ENCODE measurements at regions not wholly inside any gene's neighbourhood (a gene's known extent, or its start where the extent isn't known, plus 50 kb on each side); places are given as distances from the start of the nearest gene placed in this dataset.

DNA sequence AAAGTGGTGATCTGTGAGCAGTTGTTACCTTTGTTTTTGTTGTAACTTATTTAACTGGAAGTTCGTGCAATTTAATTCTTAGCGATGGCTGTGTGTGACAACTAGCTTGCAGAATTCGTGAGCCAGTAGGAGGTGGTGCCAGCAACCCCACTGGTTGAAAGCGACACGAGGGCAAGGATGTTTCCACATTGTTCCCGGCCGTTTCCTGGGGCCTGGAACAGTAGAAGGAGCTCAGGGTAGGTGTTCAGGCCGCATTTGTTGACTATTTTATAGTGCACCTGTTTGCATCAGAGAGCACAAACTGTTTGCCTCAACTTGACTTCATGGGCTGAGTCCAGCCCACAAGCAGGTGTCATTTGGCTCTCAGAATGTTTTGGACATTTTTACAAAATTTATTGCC, 112.1 kb upstream of the PTPN1 start:
- Histone ChIP-seq H3K4me2 (ENCODE audit: insufficient read depth, low read length, poor library complexity, severe bottlenecking) (no peak overlapping the region), H3K27ac (replicated peaks; ENCODE audit: low read length) (no peak overlapping the region), H3K9ac (ENCODE audit: low read depth, low read length, poor library complexity) (no peak overlapping the region), H3K4me3 (ENCODE audit: low read length in 2 of 2) (no peak overlapping the region), H4K8ac (ENCODE audit: low read depth, low read length) (no peak overlapping the region), H3K9me3 (replicated peaks in 1 of 2; ENCODE audit: control insufficient read depth in 2 of 2, insufficient read depth in 1 of 2, low read depth in 1 of 2, low read length in 2 of 2) (no peaks in the 10 kb centered on the region), H2BK5ac (ENCODE audit: low read length) (no peak overlapping the region), H2AFZ (ENCODE audit: low read length) (no peak overlapping the region), H3K27me3 (ENCODE audit: control insufficient read depth in 3 of 3, insufficient read depth in 3 of 3, low read depth in 1 of 3, low read length in 3 of 3) (peaks cover 0 to 17% (median 0%) of the 10 kb centered on the region in 3 experiments), H2BK12ac (ENCODE audit: low read length) (no peak overlapping the region), H3K4ac (ENCODE audit: low read length) (no peak overlapping the region), H2BK15ac (ENCODE audit: low read length) (no peak overlapping the region), H3K36me3 (replicated peaks in 1 of 2; ENCODE audit: control insufficient read depth in 2 of 2, insufficient read depth in 2 of 2, low read length in 2 of 2) (no peaks in the 10 kb centered on the region), H3K18ac (ENCODE audit: low read length) (no peak overlapping the region), H3K23ac (ENCODE audit: low read depth, low read length, poor library complexity) (no peak overlapping the region), H3K4me1 (ENCODE audit: control insufficient read depth in 2 of 2, insufficient read depth in 1 of 2, low read depth in 1 of 2, low read length in 2 of 2) (peaks cover 0 to 8% of the 10 kb centered on the region in 2 donors), H4K91ac (ENCODE audit: low read depth, low read length, poor library complexity) (no peak overlapping the region), H3K79me1 (ENCODE audit: low read depth, low read length) (no peaks in the 10 kb centered on the region), H3K14ac (ENCODE audit: low read length) (no peak overlapping the region), H2AK5ac (ENCODE audit: low read depth, low read length) (no peak overlapping the region), H2BK120ac (ENCODE audit: low read depth, low read length) (no peak overlapping the region)
- no CpG with 5 or more reads among the region's 8 CpGs for WGBS, 2 donors (ENCODE audit: extremely low coverage in 2 of 2, insufficient read length in 2 of 2, insufficient replicate concordance in 1 of 2)
- DNase-seq (ENCODE audit: low spot score): no peak

- WGBS, 2 donors (ENCODE audit: extremely low coverage in 2 of 2, insufficient read length in 2 of 2, insufficient replicate concordance in 1 of 2): no CpG with 5 or more reads among the region's 13 CpGs
- H4K91ac ChIP-seq (ENCODE audit: low read depth, low read length, poor library complexity): no peak overlapping the region
- DNase-seq (ENCODE audit: low spot score): no peak
Observed at GRCh38 chr20:50398471-50398820, 111.7 kb upstream of the PTPN1 start.

GRCh38 chr20:50398821-50399554, 111.2 kb upstream of the PTPN1 start:
- Histone ChIP-seq H3K4me3 (ENCODE audit: low read length in 2 of 2) (no peak overlapping the region), H2AFZ (ENCODE audit: low read length) (no peak overlapping the region), H3K4me2 (ENCODE audit: insufficient read depth, low read length, poor library complexity, severe bottlenecking) (no peak overlapping the region), H3K9me3 (replicated peaks in 1 of 2; ENCODE audit: control insufficient read depth in 2 of 2, insufficient read depth in 1 of 2, low read depth in 1 of 2, low read length in 2 of 2) (no peaks in the 10 kb centered on the region), H2BK15ac (ENCODE audit: low read length) (peak overlapping the region; percentile 30), H2BK12ac (ENCODE audit: low read length) (no peak overlapping the region), H2BK5ac (ENCODE audit: low read length) (peak overlapping the region; percentile 56), H3K4ac (ENCODE audit: low read length) (peak overlapping the region; percentile 45), H4K91ac (ENCODE audit: low read depth, low read length, poor library complexity) (no peak overlapping the region), H3K18ac (ENCODE audit: low read length) (peak overlapping the region; percentile 77), H4K8ac (ENCODE audit: low read depth, low read length) (no peak overlapping the region), H3K4me1 (ENCODE audit: control insufficient read depth in 2 of 2, insufficient read depth in 1 of 2, low read depth in 1 of 2, low read length in 2 of 2) (peaks cover 0 to 8% of the 10 kb centered on the region in 2 donors), H3K27me3 (ENCODE audit: control insufficient read depth in 3 of 3, insufficient read depth in 3 of 3, low read depth in 1 of 3, low read length in 3 of 3) (peaks cover 0 to 17% (median 0%) of the 10 kb centered on the region in 3 experiments), H3K27ac (replicated peaks; ENCODE audit: low read length) (no peak overlapping the region), H2AK5ac (ENCODE audit: low read depth, low read length) (peak overlapping the region; percentile 87), H3K9ac (ENCODE audit: low read depth, low read length, poor library complexity) (peak overlapping the region; percentile 47), H3K23ac (ENCODE audit: low read depth, low read length, poor library complexity) (peak overlapping the region; percentile 34), H3K36me3 (replicated peaks in 1 of 2; ENCODE audit: control insufficient read depth in 2 of 2, insufficient read depth in 2 of 2, low read length in 2 of 2) (no peaks in the 10 kb centered on the region), H3K14ac (ENCODE audit: low read length) (no peak overlapping the region), H2BK120ac (ENCODE audit: low read depth, low read length) (peak overlapping the region; percentile 19), H3K79me1 (ENCODE audit: low read depth, low read length) (no peaks in the 10 kb centered on the region)
- WGBS, 2 donors (ENCODE audit: extremely low coverage in 2 of 2, insufficient read length in 2 of 2, insufficient replicate concordance in 1 of 2): no CpG with 5 or more reads among the region's 20 CpGs
- no peak for DNase-seq (ENCODE audit: low spot score)

More at GRCh38 chr20:50398471-50398820, 111.7 kb upstream of the PTPN1 start:
- Histone ChIP-seq H3K4ac (ENCODE audit: low read length) (no peak overlapping the region), H3K27me3 (ENCODE audit: control insufficient read depth in 3 of 3, insufficient read depth in 3 of 3, low read depth in 1 of 3, low read length in 3 of 3) (peaks cover 0 to 17% (median 0%) of the 10 kb centered on the region in 3 experiments), H2BK15ac (ENCODE audit: low read length) (peak overlapping the region; percentile 30), H3K9me3 (replicated peaks in 1 of 2; ENCODE audit: control insufficient read depth in 2 of 2, insufficient read depth in 1 of 2, low read depth in 1 of 2, low read length in 2 of 2) (no peaks in the 10 kb centered on the region), H2BK12ac (ENCODE audit: low read length) (no peak overlapping the region), H3K4me3 (ENCODE audit: low read length in 2 of 2) (no peak overlapping the region), H3K79me1 (ENCODE audit: low read depth, low read length) (no peaks in the 10 kb centered on the region), H3K23ac (ENCODE audit: low read depth, low read length, poor library complexity) (no peak overlapping the region), H2AK5ac (ENCODE audit: low read depth, low read length) (peak overlapping the region; percentile 60), H4K8ac (ENCODE audit: low read depth, low read length) (no peak overlapping the region), H3K14ac (ENCODE audit: low read length) (peak overlapping the region; percentile 60), H2BK5ac (ENCODE audit: low read length) (no peak overlapping the region), H2BK120ac (ENCODE audit: low read depth, low read length) (no peak overlapping the region), H3K4me1 (ENCODE audit: control insufficient read depth in 2 of 2, insufficient read depth in 1 of 2, low read depth in 1 of 2, low read length in 2 of 2) (peaks cover 0 to 8% of the 10 kb centered on the region in 2 donors), H3K36me3 (replicated peaks in 1 of 2; ENCODE audit: control insufficient read depth in 2 of 2, insufficient read depth in 2 of 2, low read length in 2 of 2) (no peaks in the 10 kb centered on the region), H3K27ac (replicated peaks; ENCODE audit: low read length) (no peak overlapping the region), H2AFZ (ENCODE audit: low read length) (no peak overlapping the region), H3K18ac (ENCODE audit: low read length) (peak overlapping the region; percentile 15), H3K4me2 (ENCODE audit: insufficient read depth, low read length, poor library complexity, severe bottlenecking) (no peak overlapping the region), H3K9ac (ENCODE audit: low read depth, low read length, poor library complexity) (no peak overlapping the region)

- no peak overlapping the region for H3K9ac ChIP-seq (ENCODE audit: low read depth, low read length, poor library complexity)
- H3K4me2 ChIP-seq (ENCODE audit: insufficient read depth, low read length, poor library complexity, severe bottlenecking): no peak overlapping the region
- no peak overlapping the region for H2BK12ac ChIP-seq (ENCODE audit: low read length)
- no peaks in the 10 kb centered on the region for H3K79me1 ChIP-seq (ENCODE audit: low read depth, low read length)
- H2BK15ac ChIP-seq (ENCODE audit: low read length): peak overlapping the region; percentile 24
- H3K9me3 ChIP-seq (replicated peaks in 1 of 2; ENCODE audit: control insufficient read depth in 2 of 2, insufficient read depth in 1 of 2, low read depth in 1 of 2, low read length in 2 of 2): no peaks in the 10 kb centered on the region
- no peak for DNase-seq (ENCODE audit: low spot score)
- H3K18ac ChIP-seq (ENCODE audit: low read length): peak overlapping the region; percentile 77
- H3K27ac ChIP-seq (replicated peaks; ENCODE audit: low read length): no peak overlapping the region
- no peak overlapping the region for H4K91ac ChIP-seq (ENCODE audit: low read depth, low read length, poor library complexity)
- peak overlapping the region; percentile 45 for H3K4ac ChIP-seq (ENCODE audit: low read length)
- H2BK5ac ChIP-seq (ENCODE audit: low read length): peak overlapping the region; percentile 56
- H3K36me3 ChIP-seq (replicated peaks in 1 of 2; ENCODE audit: control insufficient read depth in 2 of 2, insufficient read depth in 2 of 2, low read length in 2 of 2): no peaks in the 10 kb centered on the region
- H3K27me3 ChIP-seq (ENCODE audit: control insufficient read depth in 3 of 3, insufficient read depth in 3 of 3, low read depth in 1 of 3, low read length in 3 of 3): peaks cover 0 to 17% (median 0%) of the 10 kb centered on the region in 3 experiments
- no peak overlapping the region for H2AFZ ChIP-seq (ENCODE audit: low read length)
- H3K23ac ChIP-seq (ENCODE audit: low read depth, low read length, poor library complexity): peak overlapping the region; percentile 34
- H4K8ac ChIP-seq (ENCODE audit: low read depth, low read length): no peak overlapping the region
- H2BK120ac ChIP-seq (ENCODE audit: low read depth, low read length): peak overlapping the region; percentile 19
- peak overlapping the region; percentile 79 for H3K14ac ChIP-seq (ENCODE audit: low read length)
- no peak overlapping the region for H3K4me3 ChIP-seq (ENCODE audit: low read length in 2 of 2)
- WGBS, 2 donors (ENCODE audit: extremely low coverage in 2 of 2, insufficient read length in 2 of 2, insufficient replicate concordance in 1 of 2): no CpG with 5 or more reads among the region's 9 CpGs
- H3K4me1 ChIP-seq (ENCODE audit: control insufficient read depth in 2 of 2, insufficient read depth in 1 of 2, low read depth in 1 of 2, low read length in 2 of 2): peaks cover 0 to 8% of the 10 kb centered on the region in 2 donors
- peak overlapping the region; percentile 87 for H2AK5ac ChIP-seq (ENCODE audit: low read depth, low read length)
Observed at GRCh38 chr20:50399555-50399916, 110.6 kb upstream of the PTPN1 start.

Data from neuronal stem cell (in vitro differentiated cells).